ENCODE measurements at regions not wholly inside any gene's neighbourhood (a gene's known extent, or its start where the extent isn't known, plus 50 kb on each side); places are given as distances from the start of the nearest gene placed in this dataset.
"Not testable (repeated sequence)": the region's sequence is repeated elsewhere in the genome, so short reads cannot be mapped to it uniquely, and the experiment has no call there.

DNA sequence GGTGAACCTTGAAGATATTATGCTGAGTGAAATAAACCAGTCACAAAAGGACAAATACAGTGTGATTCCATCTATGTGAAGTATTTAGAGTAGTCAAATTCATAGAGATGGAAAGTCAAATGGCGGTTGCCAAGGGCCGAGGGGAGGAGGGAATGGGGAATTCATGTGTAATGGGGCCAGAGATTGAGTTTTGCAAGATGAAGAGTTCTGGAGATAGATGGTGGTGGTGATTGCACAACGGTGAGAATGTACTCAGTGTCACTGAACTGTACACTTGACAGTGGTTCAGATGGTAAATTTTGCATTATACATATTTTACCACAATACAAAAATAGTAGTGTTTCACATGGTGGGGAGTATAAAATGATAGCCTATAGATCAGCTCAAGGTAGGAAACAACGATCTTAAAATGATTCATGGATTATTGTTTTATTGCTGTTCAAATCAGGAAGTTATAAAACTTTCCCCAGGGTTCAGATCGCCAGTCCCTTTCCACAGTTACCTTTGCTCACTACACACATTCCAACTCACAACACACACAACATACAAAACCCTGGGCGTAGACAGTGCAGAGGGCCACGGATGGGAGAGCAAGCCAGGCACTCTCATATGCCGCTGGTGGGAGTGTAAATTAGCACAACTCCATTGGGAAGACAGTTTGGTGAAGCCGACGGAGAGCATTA is 219.9 kb downstream of the ZIC5 start:
- Histone ChIP-seq H3K27ac (no peak overlapping the region), H3K4me3 (no peak overlapping the region)

DNA sequence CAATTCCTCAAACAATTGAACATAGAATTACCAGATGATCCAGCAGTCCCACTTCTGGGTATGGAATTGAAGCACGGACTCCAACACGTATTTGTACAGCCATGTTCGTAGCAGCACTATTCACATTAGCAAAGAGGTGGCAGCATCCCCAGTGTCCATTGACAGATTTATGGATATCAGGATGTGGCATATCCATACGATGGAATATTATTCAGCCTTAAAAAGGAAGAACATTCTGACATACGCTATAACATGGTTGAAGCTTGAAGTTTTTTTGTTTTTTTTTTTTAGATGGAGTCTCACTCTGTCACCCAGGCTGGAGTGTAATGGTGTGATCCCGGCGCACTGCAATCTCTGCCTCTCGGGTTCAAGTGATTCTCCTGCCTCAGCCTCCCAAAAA is 220.6 kb downstream of the ZIC5 start:
- Histone ChIP-seq H3K27ac (no peak overlapping the region), H3K4me3 (no peak overlapping the region)

DNA sequence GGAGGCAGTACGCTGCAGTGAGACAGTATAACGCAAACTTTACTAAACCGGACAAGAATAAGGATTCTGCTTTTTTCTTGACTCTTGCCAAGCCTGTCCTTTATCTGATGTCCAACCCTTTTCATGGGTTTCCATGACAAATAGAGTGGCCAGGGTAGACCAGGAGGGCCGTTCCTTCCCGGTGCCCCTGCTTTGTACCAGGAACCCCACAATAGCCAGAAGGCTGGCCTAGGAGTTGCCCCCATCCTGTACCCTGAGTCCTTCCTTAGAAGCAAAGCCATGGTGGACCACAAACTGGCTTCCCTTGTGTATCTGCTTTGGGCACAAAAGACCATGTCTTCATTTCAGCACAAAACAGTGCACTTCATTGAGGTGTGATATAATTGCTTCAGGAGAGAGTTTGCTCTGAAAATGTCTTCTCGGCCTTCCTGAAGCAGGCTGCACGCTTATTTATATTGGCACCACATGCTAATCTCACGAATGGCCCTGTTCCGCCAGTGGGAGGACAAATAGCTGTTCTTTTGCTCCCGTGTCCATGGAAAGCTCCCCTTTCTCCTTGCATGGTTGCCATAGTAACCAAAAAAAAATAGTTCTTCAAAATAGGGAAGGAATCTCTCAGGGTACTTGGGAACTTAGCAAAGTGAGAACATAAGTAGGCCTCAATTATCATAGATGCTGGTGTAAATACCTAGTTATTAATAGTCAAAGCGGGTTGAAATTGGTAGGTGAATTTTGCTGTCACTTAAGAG is 222.1 kb downstream of the ZIC5 start:
- no peak overlapping the region for H3K4me3 ChIP-seq
- no peak overlapping the region for H3K27ac ChIP-seq

DNA sequence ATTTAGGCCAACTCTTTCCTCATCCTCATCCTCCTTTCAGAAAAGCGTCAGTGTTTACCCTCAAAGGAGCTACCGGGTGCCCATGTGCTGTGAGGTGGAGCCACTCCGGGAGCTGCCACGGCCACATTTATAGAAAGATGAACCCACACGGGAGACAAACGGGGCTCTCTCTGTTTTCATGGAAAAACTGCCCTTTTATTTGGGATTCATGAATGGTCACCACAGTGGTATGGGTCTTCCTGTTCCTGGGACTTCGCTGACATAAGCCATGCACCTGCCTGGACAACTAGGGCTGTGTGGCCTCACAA is 224.2 kb downstream of the ZIC5 start:
- no peak overlapping the region for H3K4me3 ChIP-seq
- no peak overlapping the region for H3K27ac ChIP-seq

DNA sequence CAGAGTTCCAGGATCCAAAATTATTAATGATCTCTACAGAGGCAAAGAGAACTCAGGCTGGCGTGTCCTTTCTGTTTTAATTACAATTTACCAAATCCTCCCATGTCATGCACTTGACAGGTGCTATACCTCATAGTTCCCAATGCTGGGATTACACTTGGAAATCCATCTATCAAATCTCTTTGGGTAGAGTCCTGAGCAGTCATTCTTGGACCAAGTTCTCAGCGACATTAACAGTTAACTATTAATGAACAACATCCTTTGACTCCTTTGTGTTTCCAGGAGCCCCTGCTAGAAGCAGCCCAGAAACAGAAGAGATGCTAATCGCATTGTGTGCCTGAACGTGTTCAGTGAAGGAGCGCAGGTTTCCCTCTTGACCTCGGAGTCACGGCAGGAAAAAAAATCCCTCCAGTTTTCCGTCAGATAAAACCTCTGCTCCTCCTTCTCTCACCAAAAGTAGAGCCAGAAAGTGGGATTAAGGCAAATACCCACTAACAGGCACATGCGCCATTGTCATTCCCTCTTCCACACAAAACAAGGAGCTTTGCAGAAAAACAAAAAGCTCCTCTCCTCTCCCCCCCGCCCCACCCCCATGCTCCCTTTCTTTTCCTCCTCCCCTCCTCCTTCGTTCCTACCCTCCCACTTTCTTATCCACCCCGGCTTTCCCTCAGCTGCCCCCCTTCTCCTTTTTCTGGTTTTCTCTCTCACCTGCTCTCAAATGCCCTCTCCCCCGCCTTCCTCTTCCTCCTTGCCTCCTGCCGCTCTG is 224.7 kb downstream of the ZIC5 start:
- Histone ChIP-seq H3K27ac (no peak overlapping the region), H3K4me3 (no peak overlapping the region)

DNA sequence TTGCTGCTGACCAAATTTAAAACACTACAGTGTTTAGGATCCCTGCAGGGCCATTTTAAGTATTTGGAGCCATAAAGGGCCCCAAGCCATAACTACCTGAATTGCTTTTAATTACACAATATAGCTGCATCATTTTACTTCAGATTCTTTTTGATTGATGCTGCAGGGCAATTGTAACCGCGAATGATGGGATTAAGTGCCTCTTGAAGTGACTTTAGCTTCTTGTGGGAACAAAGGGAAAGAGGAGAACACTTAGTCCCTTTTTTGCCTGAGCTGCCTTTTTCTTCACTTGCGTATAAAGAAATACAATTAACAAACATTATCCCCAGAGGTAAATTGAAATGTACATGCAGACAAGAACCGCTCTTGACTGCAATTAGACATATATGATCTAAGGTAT is 228.5 kb downstream of the ZIC5 start:
- Histone ChIP-seq H3K27ac (no peak overlapping the region), H3K4me3 (no peak overlapping the region)

DNA sequence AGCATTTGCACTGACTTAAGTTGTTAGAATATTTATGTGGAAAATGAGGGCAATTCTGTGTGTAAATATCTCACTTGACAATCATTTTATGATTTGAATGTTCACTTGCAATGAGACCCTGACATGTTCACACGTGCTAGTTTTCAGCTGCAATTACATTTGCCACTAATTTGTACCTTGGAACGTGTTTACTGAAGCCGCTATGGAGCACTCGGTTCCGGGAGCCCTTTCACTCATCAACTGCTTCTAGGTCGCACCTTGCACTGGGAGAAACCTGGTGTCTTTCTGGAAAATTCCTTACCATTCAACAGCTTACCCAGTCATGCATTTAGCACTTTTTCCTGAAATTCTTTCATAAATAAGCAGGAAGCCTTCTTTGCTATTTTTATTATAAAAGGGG is 229.6 kb downstream of the ZIC5 start:
- no peak overlapping the region for H3K27ac ChIP-seq
- H3K4me3 ChIP-seq = no peak overlapping the region

DNA sequence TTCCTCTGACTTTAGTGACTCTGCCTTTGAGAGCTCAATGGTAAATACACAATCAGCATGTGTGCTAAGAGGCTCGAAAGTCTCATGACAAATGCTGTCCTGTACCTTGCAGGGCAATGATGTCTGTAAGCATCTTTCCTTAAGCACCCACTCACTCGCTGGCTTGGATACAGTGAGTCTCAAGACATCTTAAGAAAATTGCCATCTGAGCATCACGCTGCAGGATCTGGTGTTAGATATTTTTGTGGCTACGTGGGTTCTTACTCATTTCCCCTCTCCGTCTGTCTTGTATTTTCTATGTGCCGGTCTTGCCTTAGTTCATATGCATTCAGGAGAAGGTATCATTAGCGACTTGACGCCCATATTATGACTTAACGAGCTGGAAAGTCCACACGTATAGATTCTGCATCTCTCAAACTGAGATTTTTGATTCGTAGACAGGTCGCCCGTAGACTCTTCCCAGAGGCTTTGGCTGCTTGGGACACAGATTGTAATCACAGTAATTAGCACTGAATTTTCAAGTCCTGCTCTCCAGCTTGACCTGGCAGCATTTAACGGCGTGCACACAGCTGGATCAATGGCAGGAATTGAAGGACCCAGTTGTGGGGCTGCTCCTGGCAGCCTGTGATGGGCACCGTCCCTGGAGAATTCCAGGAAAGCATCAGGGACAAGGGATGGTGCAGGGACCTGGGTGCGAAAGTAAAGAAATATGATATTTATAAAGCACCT is 231.2 kb downstream of the ZIC5 start:
- Histone ChIP-seq H3K4me3 (no peak overlapping the region), H3K27ac (no peak overlapping the region)

DNA sequence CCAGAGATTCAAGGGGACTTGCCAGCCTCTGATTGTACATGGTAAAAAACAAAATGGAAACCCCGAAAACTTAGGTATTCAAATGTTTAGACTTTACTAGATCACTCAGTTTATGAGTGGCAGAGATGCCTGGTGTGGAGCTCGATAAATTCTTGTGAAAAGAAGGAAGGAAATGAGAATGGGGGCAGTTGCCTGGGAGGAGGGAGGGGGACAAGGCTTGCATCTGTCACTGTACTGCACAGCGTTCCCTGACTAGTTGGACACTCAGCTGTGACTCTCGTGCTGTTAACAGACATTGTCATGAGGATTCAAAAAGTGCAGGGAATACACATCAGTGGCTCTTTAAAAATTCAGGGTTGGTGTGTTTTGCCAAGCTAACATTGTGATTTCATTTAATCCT is 232.9 kb downstream of the ZIC5 start:
- no peak overlapping the region for H3K27ac ChIP-seq
- H3K4me3 ChIP-seq = no peak overlapping the region

DNA sequence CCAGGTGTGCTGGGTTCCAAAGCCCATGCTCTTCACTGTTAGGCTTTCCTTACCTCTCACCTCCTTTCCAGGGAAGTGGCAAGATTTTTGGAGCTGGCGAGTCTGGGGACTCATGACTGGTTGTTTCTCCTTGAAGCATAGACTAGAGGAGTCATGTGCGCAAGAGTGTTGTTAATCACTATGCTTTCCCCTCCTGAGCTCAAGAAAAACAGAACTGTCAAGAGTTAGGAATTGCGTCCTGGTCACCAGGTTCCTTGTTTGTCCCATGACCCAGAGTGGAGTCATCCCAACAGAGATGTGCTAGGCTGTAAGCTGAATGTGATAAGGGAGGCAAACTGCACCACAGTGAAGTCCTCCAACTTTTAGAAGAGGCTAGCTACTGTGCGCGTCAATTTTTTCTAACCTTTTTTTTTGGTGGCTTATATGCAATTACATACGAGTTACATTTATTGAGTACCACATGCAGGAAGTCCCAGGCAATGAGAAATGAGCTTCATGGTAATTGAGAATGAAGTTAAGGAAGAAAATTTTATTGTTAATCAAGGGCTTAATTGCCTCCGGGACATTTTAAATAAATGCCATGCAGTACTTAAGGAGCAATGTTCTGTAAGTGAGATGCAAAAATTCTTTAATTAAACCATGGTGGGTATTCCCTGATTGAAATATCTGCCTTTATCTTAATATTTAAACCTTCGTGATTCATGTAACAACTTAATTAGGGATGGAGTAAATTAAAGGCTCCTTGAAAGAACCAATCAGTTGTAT is 233.9 kb downstream of the ZIC5 start:
- Histone ChIP-seq H3K4me3 (no peak overlapping the region), H3K27ac (no peak overlapping the region)

DNA sequence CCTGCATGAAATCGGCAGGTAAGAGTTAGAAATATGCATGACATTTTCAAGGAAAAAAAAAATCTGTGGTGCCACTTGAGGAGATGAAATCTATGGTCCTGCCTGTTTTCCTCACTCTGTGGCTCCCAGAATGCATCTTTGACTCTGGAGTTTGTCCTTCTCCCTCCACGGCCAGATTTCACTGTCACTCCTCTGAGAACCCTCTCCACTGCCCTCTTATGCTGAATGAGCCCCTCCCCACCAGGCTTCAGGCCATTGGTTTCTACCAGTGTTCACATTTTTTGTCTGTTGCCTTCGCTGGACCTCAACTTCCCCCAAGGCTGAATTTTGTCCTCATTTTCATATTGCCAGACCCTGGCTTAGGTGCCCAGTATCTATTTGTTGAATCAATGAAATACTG is 235.0 kb downstream of the ZIC5 start:
- Histone ChIP-seq H3K27ac (no peak overlapping the region), H3K4me3 (no peak overlapping the region)

DNA sequence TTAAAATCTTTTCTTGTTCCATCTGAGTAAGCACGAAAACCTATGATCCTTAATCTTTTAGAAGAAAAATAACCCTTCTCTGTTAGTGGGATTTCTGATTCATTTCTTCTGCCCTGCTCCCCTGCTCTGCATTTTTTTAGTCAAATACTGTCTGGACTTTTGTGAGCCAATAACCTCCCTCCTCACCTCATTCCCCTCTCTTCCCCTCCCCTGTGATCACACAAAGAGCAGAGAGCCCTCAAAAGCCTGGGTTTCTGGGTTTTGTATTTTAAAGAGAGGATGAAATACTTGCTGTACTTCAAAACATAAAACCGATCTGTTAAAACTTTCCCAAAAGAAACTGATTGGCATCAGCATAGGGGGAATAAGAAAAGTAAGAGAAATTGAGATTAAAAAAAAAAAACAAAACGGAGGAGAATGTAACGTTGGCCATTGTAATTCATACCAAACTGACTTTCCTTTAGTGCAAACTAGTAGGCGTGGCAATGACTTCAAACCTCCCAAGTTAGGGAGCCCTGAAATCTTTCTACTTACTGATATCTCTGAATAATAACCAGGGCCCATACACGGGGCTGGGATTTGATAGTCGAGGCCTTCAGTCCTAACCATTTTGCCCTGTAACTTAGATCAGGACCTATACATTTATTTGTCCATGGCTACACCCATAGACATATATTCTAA is 232.9 kb downstream of the TM9SF2 start:
- Histone ChIP-seq H3K27ac (no peak overlapping the region), H3K4me3 (no peak overlapping the region)

DNA sequence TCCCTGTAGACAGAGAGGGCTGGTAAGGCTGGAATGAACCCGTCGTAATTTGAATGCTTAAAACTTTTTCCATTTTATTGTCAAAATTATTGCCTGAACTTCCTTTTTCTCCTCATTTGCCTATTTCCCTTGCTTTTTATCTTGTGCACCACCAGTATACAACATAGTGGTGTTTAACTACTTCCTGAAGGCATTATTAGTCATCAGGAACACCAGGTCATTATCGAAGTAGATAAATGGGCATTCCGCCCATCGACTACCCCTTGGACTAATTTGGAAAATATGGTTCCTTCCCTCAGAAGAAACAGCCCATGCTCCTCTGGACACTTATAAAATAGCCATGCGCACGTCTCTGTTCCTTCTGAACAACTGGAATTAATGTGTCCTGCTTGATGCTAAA is 232.1 kb downstream of the TM9SF2 start:
- Histone ChIP-seq H3K27ac (no peak overlapping the region), H3K4me3 (no peak overlapping the region)

DNA sequence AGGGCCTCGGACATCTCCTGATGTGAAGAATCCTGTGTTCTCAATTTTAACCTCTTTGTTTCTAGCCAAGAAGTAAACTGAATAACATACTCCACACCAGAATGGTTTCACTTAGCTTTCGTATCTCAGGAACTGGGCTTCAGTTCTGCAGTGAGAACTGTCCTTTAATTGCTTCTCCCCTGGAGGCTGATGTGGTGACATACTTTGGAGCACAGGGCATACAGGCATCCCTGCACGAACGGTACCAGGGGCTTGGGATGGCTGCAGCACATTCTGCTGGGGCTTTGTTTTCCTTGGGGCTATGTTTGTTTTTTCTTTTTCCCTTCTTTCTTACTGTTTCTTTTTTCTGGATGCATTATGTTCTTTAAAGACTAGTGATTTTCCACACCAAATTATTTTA is 230.5 kb downstream of the TM9SF2 start:
- Histone ChIP-seq H3K4me3 (no peak overlapping the region), H3K27ac (no peak overlapping the region)

DNA sequence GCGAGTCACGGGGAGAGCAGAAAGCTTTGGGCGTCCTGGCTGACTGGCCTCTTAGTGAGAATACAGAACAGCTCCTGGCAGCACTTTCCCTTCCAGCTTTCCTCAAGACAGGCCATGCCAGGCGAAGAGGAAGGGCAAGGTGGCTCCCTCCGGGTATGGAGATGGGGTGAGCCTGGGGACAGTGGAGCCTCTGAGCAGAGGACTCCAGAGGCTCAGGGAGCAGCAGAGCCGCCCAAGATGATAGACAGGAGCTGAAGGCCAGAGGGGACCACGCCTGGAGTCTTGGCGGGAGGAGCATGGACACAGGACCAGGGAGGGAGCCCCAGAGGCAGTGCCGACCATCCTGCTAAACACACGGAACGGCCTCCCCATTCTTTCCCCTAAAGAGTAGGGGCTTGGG is 229.1 kb downstream of the TM9SF2 start:
- no peak overlapping the region for H3K4me3 ChIP-seq
- H3K27ac ChIP-seq = no peak overlapping the region

DNA sequence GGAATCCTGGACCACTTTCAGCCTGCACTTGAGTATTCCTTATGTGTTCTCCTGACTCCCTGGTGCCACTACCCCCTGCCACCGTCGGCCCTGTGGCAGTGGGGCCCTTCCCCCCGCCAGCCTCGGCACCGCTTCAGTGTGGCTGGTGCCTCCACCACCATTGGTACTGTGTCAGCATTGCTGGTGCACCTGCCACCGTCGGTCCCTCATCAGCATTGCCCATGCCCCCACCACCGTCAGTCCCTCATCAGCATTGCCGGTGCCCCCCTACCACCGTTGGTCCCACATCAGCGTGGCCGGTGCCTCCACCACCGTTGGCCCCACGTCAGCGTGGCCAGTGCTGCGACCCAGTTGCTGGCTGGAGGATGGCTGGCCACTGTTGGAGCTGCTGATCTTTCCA is 228.5 kb downstream of the TM9SF2 start:
- Histone ChIP-seq H3K4me3 (no peak overlapping the region), H3K27ac (no peak overlapping the region)

DNA sequence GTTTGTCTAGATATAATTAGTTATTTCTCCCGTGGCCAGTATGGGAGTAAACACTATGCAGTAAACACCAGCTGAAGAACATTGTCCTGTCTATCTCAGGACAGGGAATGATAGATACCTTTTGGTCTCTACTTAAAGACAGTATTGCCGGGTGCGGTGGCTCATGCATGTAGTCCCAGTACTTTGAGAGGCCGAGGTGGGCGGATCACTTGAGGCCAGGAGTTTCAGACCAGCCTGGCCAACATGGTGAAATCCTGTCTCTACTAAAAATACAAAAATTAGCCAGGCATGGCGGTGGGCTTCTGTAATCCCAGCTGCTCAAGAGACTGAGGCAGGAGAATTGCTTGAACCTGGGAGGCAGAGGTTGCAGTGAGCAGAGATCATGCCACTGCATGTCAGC is 226.4 kb downstream of the TM9SF2 start:
- H3K4me3 ChIP-seq, H3K27ac ChIP-seq: not testable (repeated sequence)

DNA sequence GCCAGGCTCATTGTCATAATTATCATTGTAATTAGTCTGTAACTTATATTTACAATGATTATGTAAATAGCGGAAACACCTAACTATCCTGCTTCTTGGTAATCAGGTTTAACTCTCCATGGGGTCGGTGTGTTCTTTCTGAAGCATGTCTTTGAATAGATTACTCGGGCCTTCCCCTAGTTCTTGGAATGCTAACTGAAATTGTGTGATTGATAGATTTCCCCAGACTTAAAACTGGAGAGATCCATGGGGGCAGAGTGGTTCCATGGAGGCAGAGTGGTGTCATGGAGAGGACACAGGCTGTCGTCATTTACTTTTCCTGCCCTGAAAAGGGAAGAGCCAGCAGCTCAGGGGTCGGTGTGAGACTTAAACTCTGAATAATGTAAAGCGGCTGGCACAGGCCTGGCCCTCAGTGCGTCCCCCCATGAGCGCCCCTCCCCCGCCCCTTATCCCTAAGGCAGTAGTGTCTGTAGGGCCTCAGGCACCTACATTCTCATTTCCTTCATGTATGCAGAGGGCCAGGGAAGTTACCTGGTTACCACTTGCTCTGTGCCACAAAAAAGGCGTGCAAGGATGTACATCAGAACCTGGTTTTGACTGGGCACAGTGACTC is 225.1 kb downstream of the TM9SF2 start:
- H3K27ac ChIP-seq = no peak overlapping the region
- no peak overlapping the region for H3K4me3 ChIP-seq

DNA sequence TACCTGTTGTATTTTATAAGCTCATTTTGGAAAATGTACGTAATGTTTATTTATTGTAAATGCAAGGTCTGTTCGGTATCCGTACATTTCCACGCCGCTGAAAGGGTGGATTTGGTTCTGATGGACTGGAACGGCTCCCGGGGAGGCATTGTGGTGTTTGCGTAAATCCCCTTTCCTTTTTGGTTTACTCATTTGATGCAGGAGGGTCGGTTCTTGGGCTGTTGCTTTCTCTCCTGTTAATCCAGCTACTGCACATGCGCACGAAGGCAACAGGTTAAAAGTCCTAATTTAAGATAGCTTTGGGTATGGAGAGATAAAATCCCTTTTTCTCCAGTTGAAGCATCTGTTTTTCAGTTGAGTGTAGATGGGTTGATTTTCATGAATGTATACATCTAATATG is 224.4 kb downstream of the TM9SF2 start:
- no peak overlapping the region for H3K4me3 ChIP-seq
- no peak overlapping the region for H3K27ac ChIP-seq

All from skin epidermis (tissue), 12 donors.